Transverse colon (tissue), 4 donors: ENCODE measurements at regions not wholly inside any gene's neighbourhood (a gene's known extent, or its start where the extent isn't known, plus 50 kb on each side); places are given as distances from the start of the nearest gene placed in this dataset.
"Not testable (repeated sequence)": the region's sequence is repeated elsewhere in the genome, so short reads cannot be mapped to it uniquely, and the experiment has no call there.

Experiments
- EP300 ChIP-seq: sonication (generic); formaldehyde crosslinking; IDR thresholded peaks from one replicate; pipeline ENCODE4 v1.6.1; 2017; ENCODE audit warnings: antibody characterized with exemption, low read depth
- POLR2A ChIP-seq: fragments of 450-650 bp; IDR thresholded peaks from one replicate; pipeline ENCODE4 v1.6.1; 2016; ENCODE audit warnings: antibody characterized with exemption, mild to moderate bottlenecking, moderate library complexity
- POLR2AphosphoS5 ChIP-seq, 3 donors: sonication (generic); formaldehyde crosslinking; IDR thresholded peaks; one replicate each; pipeline ENCODE4 v1.6.1; 2016; ENCODE audit warnings: antibody characterized with exemption in 3 of 3
- TF ChIP-seq, protein P1 (sequence below), 5 experiments: fragments of 200-600 bp in 3 of 5; fragments of 450-650 bp in 2 of 5; sonication (generic) in 3 of 5; IDR thresholded peaks; 1 replicate in 2 of 5; 2 replicates in 3 of 5; pipeline ENCODE4 v1.5.1; 2016 to 2017; ENCODE audit warnings: antibody characterized with exemption in 5 of 5, inconsistent platforms in 3 of 5, mild to moderate bottlenecking in 2 of 5, moderate library complexity in 1 of 5

DNA sequence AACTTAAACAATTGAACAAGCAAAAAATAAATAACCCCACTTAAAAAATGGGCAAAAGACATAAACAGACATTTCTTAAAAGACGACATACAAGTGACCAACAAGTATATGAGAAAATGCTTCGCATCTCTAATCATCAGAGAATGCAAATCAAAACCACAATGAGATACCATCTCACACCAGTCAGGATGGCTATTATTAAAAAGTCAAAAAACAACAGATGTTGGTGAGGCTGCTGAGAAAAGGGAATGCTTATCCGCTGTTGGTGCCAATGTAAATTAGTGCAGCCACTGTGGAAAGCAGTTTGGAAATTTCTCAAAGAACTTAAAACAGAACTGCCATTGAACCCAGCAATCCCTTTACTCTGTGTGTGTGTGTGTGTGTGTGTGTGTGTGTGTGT lies 122.2 kb upstream of the TGFBR2 start:
- TF ChIP-seq, protein P1, sequence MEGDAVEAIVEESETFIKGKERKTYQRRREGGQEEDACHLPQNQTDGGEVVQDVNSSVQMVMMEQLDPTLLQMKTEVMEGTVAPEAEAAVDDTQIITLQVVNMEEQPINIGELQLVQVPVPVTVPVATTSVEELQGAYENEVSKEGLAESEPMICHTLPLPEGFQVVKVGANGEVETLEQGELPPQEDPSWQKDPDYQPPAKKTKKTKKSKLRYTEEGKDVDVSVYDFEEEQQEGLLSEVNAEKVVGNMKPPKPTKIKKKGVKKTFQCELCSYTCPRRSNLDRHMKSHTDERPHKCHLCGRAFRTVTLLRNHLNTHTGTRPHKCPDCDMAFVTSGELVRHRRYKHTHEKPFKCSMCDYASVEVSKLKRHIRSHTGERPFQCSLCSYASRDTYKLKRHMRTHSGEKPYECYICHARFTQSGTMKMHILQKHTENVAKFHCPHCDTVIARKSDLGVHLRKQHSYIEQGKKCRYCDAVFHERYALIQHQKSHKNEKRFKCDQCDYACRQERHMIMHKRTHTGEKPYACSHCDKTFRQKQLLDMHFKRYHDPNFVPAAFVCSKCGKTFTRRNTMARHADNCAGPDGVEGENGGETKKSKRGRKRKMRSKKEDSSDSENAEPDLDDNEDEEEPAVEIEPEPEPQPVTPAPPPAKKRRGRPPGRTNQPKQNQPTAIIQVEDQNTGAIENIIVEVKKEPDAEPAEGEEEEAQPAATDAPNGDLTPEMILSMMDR (IDR thresholded peaks at IDR 0.05): not testable (repeated sequence)
- not testable (repeated sequence) for TF ChIP-seq POLR2A; POLR2AphosphoS5 (IDR thresholded peaks at IDR 0.05); EP300
